ENCODE measurements at regions not wholly inside any gene's neighbourhood (a gene's known extent, or its start where the extent isn't known, plus 50 kb on each side); places are given as distances from the start of the nearest gene placed in this dataset.

DNA sequence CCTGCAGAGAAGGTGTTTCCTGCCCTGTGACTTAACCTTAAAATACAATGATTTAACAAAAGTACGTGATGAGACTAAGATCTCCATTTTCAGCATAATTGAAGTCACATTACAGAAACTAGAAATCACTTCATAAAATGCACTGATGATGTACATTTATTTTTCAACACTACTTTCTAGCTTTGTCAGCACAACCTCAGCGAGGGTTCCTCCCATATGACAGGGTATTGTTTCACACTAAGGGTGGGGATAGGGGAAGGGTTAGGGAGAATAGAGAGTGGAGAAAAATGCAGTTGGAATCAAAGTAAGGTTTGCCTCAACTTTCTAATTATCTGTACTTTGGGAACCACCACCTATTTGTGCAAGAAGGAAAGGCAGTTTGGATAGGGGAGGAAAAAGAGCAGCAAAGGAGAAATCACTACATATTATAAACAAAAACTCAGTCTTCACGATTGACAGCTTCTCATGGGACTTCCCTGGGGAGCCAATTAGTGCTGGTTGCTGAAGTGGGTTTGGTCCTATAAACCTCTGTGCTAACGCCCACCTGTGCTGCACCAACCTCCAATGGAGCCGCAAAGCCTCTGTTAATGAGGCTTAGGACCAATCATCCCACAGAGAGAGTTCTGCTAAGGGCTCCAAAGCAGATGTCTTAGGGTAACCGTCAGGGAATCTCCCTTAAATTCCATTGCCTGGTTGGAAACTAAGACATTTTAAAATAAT lies 369.2 kb upstream of the PDE4D start:
- Histone ChIP-seq H3K27ac (no peak overlapping the region), H3K36me3 (no peaks in the 10 kb centered on the region), H3K4me1 (no peaks in the 10 kb centered on the region), H3K27me3 (no peaks in the 10 kb centered on the region), H3K9me3 (no peaks in the 10 kb centered on the region), H3K4me3 (no peak overlapping the region)
- no peak for TF ChIP-seq POLR2A (IDR thresholded peaks at IDR 0.05)
- TF ChIP-seq, protein P1, sequence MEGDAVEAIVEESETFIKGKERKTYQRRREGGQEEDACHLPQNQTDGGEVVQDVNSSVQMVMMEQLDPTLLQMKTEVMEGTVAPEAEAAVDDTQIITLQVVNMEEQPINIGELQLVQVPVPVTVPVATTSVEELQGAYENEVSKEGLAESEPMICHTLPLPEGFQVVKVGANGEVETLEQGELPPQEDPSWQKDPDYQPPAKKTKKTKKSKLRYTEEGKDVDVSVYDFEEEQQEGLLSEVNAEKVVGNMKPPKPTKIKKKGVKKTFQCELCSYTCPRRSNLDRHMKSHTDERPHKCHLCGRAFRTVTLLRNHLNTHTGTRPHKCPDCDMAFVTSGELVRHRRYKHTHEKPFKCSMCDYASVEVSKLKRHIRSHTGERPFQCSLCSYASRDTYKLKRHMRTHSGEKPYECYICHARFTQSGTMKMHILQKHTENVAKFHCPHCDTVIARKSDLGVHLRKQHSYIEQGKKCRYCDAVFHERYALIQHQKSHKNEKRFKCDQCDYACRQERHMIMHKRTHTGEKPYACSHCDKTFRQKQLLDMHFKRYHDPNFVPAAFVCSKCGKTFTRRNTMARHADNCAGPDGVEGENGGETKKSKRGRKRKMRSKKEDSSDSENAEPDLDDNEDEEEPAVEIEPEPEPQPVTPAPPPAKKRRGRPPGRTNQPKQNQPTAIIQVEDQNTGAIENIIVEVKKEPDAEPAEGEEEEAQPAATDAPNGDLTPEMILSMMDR (IDR thresholded peaks at IDR 0.05): no peak
- WGBS, 2 donors: 70% methylated on average over 4 to 6 of the region's 6 CpGs
- DNase-seq: no peak
- intact Hi-C loops (cut with DNase I): no loop called here

- DNase-seq: no peak
- H3K4me1 ChIP-seq: no peaks in the 10 kb centered on the region
- no peaks in the 10 kb centered on the region for H3K36me3 ChIP-seq
- no peaks in the 10 kb centered on the region for H3K27me3 ChIP-seq
- WGBS, 2 donors: 92% methylated on average over 1 of the region's 1 CpG
- intact Hi-C loops (cut with DNase I): no loop called here
- TF ChIP-seq, protein P1 (IDR thresholded peaks at IDR 0.05): no peak
- no peak for TF ChIP-seq POLR2A (IDR thresholded peaks at IDR 0.05)
- H3K9me3 ChIP-seq: no peaks in the 10 kb centered on the region
- H3K27ac ChIP-seq: no peak overlapping the region
- no peak overlapping the region for H3K4me3 ChIP-seq
Observed at GRCh38 chr5:60261732-60262131, 368.2 kb upstream of the PDE4D start.

DNA sequence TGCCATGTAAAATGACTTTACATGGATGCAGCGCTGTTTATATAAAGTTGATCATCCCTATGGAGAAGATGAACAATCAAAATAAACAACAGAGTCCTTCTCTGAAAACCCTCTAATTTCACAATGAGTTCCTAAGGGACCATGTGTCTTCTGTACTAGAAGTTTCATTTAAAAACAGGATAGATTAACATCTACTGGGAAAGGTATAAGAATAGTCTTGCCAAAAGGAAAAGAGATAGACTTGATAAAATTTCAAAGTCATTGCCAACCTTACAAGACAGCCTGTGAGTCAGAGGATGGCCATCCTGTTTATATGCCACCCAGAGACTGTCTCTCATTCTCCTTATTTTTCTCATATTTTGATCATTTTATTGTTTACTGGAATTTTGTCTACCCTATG lies 367.1 kb upstream of the PDE4D start:
- no peak for TF ChIP-seq POLR2A (IDR thresholded peaks at IDR 0.05)
- TF ChIP-seq, protein P1 (IDR thresholded peaks at IDR 0.05): no peak
- Histone ChIP-seq H3K27me3 (no peaks in the 10 kb centered on the region), H3K27ac (no peak overlapping the region), H3K4me3 (no peak overlapping the region), H3K36me3 (no peaks in the 10 kb centered on the region), H3K9me3 (no peaks in the 10 kb centered on the region), H3K4me1 (no peaks in the 10 kb centered on the region)
- 95% methylated on average over 1 of the region's 1 CpG for WGBS, 2 donors
- DNase-seq: no peak
- intact Hi-C loops (cut with DNase I): no loop called here

GRCh38 chr5:60259730-60260129 lies 366.2 kb upstream of the PDE4D start:
- Histone ChIP-seq H3K36me3 (no peaks in the 10 kb centered on the region), H3K4me3 (no peak overlapping the region), H3K4me1 (no peaks in the 10 kb centered on the region), H3K27ac (no peak overlapping the region), H3K9me3 (no peaks in the 10 kb centered on the region), H3K27me3 (no peaks in the 10 kb centered on the region)
- no peak for TF ChIP-seq POLR2A (IDR thresholded peaks at IDR 0.05)
- TF ChIP-seq, protein P1 (IDR thresholded peaks at IDR 0.05): no peak
- intact Hi-C loops (cut with DNase I): no loop called here
- no peak for DNase-seq
- WGBS, 2 donors: 64 to 72% methylated on average over 3 of the region's 3 CpGs

- Histone ChIP-seq H3K27ac (no peak overlapping the region), H3K4me1 (no peaks in the 10 kb centered on the region), H3K27me3 (no peaks in the 10 kb centered on the region), H3K36me3 (no peaks in the 10 kb centered on the region), H3K9me3 (no peaks in the 10 kb centered on the region), H3K4me3 (no peak overlapping the region)
- WGBS, 2 donors: 57 to 61% methylated on average over 5 of the region's 5 CpGs
- no peak for DNase-seq
- TF ChIP-seq POLR2A (IDR thresholded peaks at IDR 0.05): no peak
- TF ChIP-seq, protein P1 (IDR thresholded peaks at IDR 0.05): no peak
- intact Hi-C loops (cut with DNase I): no loop called here
Observed at GRCh38 chr5:60257596-60258271, 364.2 kb upstream of the PDE4D start.
